C4-2B (cell line): ENCODE measurements at regions not wholly inside any gene's neighbourhood (a gene's known extent, or its start where the extent isn't known, plus 50 kb on each side); places are given as distances from the start of the nearest gene placed in this dataset.

Experiments
- H3K27ac ChIP-seq: fragments of 450-650 bp; 2 replicates; pipeline ENCODE4 v1.5.1; 2017
- ZFX ChIP-seq: fragments of 450-650 bp; IDR thresholded peaks from 2 replicates; pipeline ENCODE4 v1.6.1; 2017
- TF ChIP-seq, protein P1 (sequence below): fragments of 450-650 bp; conservative IDR thresholded peaks from 2 replicates; pipeline ENCODE4 v1.5.1; 2017; ENCODE audit warnings: mild to moderate bottlenecking

DNA sequence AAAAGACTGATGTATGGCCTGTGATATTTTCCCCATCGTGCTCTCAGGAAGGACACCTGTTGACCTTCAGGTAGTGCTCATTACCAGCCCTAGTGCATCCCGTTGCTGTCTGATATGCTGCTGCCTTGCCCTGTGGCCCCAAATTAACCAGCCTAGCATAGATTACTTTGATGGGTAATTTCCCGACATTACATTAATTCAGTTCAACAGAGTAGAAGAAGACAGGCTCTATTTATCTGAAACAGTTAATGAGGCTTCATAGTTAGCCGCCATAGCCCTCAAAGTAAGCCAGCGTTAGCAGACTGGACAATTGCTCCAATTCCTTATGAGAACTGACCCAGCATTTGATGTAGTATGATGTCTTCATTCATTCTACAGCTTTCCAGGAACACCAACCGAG lies 257.6 kb downstream of the OLFM3 start:
- no peak for TF ChIP-seq ZFX
- TF ChIP-seq, protein P1, sequence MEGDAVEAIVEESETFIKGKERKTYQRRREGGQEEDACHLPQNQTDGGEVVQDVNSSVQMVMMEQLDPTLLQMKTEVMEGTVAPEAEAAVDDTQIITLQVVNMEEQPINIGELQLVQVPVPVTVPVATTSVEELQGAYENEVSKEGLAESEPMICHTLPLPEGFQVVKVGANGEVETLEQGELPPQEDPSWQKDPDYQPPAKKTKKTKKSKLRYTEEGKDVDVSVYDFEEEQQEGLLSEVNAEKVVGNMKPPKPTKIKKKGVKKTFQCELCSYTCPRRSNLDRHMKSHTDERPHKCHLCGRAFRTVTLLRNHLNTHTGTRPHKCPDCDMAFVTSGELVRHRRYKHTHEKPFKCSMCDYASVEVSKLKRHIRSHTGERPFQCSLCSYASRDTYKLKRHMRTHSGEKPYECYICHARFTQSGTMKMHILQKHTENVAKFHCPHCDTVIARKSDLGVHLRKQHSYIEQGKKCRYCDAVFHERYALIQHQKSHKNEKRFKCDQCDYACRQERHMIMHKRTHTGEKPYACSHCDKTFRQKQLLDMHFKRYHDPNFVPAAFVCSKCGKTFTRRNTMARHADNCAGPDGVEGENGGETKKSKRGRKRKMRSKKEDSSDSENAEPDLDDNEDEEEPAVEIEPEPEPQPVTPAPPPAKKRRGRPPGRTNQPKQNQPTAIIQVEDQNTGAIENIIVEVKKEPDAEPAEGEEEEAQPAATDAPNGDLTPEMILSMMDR: no peak
- H3K27ac ChIP-seq: no peak overlapping the region

DNA sequence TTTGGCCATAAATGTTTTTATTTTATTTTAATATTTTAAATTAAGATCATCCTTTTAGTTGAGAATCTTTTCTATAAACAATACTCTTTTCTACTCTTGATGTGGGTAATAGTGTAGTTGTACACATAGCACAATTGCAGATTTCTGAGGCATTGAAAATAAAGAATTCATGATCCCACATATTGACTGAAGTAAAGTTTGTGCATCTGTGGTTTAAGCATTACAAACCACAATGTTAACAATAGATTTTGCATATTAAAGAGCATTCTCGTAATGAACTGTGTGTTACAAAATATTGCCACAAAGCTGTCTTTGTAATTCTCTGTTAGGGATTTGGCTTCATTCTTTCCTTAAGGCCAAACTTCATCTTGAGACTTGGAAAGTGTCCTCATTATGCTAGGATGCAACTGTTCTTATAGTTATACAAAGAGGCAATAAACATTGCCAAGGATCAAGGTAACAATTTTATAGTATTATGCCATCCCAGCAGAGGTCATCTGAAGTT lies 256.8 kb downstream of the OLFM3 start:
- no peak overlapping the region for H3K27ac ChIP-seq
- TF ChIP-seq, protein P1: no peak
- no peak for TF ChIP-seq ZFX

DNA sequence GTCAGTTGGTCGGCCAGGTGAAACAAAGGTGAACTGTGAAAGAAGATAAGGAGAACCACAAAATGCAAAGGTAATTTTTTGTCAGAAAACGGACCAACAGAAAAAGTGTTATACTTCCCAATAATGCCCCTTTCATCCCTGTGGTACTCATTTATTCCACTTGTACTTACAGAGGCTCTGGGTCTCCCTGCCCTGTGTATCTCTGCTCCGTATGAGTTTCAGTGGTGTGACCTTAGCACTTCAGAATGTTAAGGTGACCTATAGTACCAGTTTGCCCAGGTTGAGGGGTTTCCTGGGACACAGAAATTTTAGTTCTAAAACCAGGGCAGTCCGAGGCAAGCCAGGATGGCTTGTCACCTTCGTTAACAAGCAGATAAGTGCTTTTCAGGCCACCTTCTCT lies 254.8 kb downstream of the OLFM3 start:
- no peak overlapping the region for H3K27ac ChIP-seq
- TF ChIP-seq ZFX: no peak
- TF ChIP-seq, protein P1: no peak

DNA sequence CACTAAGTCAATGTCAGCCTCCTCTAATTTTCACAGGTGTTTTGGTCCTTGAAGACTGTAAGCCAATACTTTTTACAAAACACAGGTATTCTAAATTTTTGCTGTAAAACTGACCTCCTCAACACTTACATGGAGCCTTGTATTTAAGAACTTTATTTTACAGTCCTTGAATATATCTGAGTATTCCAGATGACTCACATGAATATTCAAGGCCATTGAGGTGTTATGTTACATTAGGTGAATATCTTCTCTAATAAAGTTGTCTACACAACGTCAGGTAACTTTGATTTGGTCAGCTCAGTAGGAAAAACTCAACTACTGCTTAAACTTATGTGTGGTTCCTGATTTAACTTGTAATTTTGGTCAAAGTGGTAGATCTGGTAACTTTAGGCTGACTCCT lies 254.2 kb downstream of the OLFM3 start:
- TF ChIP-seq ZFX: no peak
- TF ChIP-seq, protein P1: no peak
- no peak overlapping the region for H3K27ac ChIP-seq

DNA sequence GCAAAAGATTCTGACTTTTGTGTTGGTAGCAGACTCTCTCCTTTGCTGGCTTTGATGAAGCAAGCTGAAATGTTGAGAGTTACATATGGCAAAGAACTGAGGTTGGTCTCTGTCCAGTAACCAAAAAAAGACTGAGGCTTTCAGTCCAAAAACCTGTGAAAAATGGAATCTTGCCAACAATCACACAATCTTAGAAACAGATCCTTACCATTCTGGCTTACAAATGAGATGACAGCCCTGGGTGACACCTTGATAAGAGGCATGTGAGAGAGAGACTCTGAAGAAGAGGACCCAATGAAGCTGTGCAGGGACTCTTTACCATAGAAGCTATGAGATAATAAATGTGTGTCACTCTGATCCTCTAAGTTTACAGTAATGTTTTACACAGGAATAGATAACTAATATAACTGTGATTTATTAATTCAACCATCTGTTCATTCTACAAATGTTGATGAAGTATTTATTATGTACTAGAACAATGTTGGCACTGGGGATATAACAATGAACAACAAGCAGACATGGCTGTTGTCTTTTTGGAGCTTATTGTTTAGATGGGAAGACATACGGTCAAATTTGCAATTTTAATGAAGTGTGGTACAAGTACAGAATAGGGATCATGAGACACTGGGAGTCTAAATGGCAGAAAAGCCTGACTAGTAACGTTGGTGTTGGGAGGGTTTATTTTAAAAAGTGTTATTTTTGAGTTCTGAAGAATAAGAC lies 251.0 kb downstream of the OLFM3 start:
- TF ChIP-seq, protein P1: no peak
- no peak for TF ChIP-seq ZFX
- H3K27ac ChIP-seq: no peak overlapping the region

DNA sequence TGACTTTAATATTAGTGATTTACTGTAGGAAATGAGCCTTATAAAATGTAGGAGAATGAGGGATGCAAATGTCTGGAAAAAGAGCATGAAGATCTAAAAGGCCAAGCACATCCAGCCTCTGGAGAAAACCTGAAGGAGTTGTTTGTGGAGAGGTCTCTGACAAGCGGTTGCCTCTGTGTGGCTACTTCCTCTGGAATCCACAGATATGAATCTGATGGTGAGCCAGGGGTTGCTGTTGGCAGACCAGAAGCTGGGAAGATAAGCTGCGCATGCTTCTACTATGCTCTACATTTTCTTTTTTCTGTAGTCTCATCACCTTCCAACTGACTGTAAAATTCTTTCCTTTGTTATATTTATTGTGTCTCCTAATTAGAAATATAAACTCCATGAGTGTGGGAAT lies 248.6 kb downstream of the OLFM3 start:
- TF ChIP-seq, protein P1: no peak
- TF ChIP-seq ZFX: no peak
- no peak overlapping the region for H3K27ac ChIP-seq
